ENCODE measurements at regions not wholly inside any gene's neighbourhood (a gene's known extent, or its start where the extent isn't known, plus 50 kb on each side); places are given as distances from the start of the nearest gene placed in this dataset.
"Not testable (repeated sequence)": the region's sequence is repeated elsewhere in the genome, so short reads cannot be mapped to it uniquely, and the experiment has no call there.

DNA sequence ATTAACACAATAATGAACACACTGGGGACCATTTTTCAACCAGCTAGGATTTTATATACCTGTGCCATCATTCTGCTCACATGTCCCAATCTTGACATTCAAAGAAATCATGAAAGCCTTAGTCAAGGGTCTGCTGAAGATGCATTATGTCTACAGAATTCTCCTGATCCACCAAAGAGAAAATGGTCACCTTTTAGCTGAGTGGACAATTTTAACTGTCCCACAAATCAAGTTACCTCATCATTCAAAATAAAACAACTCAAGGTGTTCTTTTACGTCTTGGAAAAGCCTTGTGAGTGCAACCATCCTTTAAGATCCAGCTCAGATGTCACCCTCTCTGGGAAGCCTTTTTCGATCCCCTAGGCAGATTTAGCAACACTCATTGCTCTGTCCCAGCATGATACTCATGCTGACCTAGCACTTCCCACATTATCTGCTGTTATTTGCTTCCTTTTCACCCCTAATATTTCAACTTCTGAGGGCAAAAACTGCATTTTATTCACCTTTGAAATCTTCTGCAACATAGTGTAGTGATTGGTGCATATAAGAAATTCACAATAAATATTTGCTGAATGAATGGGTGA lies 80.1 kb downstream of the LMO4 start:
- Mint-ChIP-seq H3K36me3 (ENCODE audit: insufficient read depth, unreplicated experiment) (no peaks in the 10 kb centered on the region), H3K4me1 (ENCODE audit: insufficient read depth, unreplicated experiment) (peaks cover 8% of the 10 kb centered on the region), H3K27ac (ENCODE audit: low read depth, unreplicated experiment) (no peak overlapping the region), H3K27me3 (ENCODE audit: insufficient read depth, unreplicated experiment) (no peaks in the 10 kb centered on the region), H3K9me3 (ENCODE audit: unreplicated experiment) (no peaks in the 10 kb centered on the region), H3K4me3 (ENCODE audit: unreplicated experiment) (no peak overlapping the region)
- POLR2A ChIA-PET, result interaction anchor here (0.6 to 1.9 kb wide), 3 partner anchors 31 to 81 kb away, joined by 3 to 4 read pairs (median 4); partner anchors contain the start of gene LMO4
- CTCF ChIA-PET, result interaction anchor here (1.5 kb wide), 1 partner anchor 9 kb away, joined by 5 read pairs; no protein-coding TSS in a partner anchor
- TF ChIP-seq, protein P1, sequence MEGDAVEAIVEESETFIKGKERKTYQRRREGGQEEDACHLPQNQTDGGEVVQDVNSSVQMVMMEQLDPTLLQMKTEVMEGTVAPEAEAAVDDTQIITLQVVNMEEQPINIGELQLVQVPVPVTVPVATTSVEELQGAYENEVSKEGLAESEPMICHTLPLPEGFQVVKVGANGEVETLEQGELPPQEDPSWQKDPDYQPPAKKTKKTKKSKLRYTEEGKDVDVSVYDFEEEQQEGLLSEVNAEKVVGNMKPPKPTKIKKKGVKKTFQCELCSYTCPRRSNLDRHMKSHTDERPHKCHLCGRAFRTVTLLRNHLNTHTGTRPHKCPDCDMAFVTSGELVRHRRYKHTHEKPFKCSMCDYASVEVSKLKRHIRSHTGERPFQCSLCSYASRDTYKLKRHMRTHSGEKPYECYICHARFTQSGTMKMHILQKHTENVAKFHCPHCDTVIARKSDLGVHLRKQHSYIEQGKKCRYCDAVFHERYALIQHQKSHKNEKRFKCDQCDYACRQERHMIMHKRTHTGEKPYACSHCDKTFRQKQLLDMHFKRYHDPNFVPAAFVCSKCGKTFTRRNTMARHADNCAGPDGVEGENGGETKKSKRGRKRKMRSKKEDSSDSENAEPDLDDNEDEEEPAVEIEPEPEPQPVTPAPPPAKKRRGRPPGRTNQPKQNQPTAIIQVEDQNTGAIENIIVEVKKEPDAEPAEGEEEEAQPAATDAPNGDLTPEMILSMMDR (IDR thresholded peaks at IDR 0.05; ENCODE audit: unreplicated experiment), result no peak
- intact Hi-C loops (cut with micrococcal nuclease), result no loop called here
- no peak for DNase-seq (ENCODE audit: unreplicated experiment)
- no TSS peak for BruUV-seq (replicated peaks)

DNA sequence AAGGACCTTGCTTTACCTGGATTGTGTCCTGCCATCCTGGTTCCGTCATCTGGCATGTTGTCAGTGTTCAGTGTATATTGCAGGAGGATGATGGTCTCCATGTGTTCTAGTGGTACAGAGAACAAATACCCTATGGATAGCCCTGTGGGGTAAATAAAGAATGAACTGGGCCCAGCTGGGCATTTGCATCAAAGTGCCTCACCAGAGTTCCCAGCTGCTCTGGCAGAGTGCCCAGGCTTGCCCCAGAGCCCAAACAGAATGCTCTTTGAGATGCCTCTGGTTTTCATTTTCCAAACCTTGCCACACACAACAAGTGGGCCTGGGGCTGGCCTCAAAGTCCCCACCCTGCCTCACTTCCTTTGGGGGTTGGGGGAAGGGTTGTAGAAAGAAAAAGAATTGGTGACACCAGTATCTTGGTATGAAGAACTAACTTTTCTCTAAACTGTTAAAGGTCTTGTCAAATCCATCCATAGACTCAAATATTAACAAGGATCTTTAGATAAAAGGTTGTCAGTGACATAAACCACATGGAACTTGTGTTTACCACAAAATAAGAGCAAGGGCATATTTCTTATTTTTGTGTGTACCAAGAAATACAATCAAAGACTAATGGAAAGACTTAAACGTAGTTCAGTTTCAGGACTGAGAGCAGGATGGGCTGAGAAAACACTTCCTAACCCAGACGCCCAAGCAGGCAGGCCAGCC lies 82.2 kb downstream of the LMO4 start:
- Mint-ChIP-seq H3K4me1 (ENCODE audit: insufficient read depth, unreplicated experiment) (no peaks in the 10 kb centered on the region), H3K36me3 (ENCODE audit: insufficient read depth, unreplicated experiment) (no peaks in the 10 kb centered on the region), H3K27me3 (ENCODE audit: insufficient read depth, unreplicated experiment) (no peaks in the 10 kb centered on the region), H3K4me3 (ENCODE audit: unreplicated experiment) (no peak overlapping the region), H3K9me3 (ENCODE audit: unreplicated experiment) (no peaks in the 10 kb centered on the region), H3K27ac (ENCODE audit: low read depth, unreplicated experiment) (no peak overlapping the region)
- peak; percentile 21 for DNase-seq (ENCODE audit: unreplicated experiment)
- intact Hi-C loops (cut with micrococcal nuclease), result no loop called here
- POLR2A ChIA-PET, result interaction anchor here (0.8 to 1.9 kb wide), 2 partner anchors 10 to 83 kb away, joined by 3 to 4 read pairs; partner anchors contain the start of gene LMO4
- CTCF ChIA-PET, result no interaction called here
- no TSS peak for BruUV-seq (replicated peaks)
- TF ChIP-seq, protein P1 (IDR thresholded peaks at IDR 0.05; ENCODE audit: unreplicated experiment), result no peak

DNA sequence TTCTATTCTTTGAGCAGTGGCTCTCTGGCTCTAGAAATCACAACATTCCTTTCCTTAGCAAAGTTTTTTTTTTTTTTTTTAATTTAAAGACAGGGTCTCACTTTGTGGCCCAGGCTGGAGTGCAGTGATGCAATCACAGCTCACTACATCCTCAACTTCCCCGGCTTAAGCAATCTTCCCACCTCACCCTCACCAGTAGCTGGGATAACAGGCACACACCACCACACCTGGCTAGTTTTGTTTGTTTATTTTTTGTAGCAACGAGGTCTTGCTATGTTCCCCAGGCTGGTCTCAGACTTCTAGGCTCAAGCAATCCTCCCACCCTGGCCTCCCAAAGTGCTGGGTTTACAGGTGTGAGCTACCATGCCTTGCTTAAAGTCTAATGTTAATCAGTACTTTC lies 85.2 kb downstream of the LMO4 start:
- H3K36me3 Mint-ChIP-seq (ENCODE audit: insufficient read depth, unreplicated experiment); H3K27me3 Mint-ChIP-seq (ENCODE audit: insufficient read depth, unreplicated experiment); BruUV-seq (replicated peaks); POLR2A ChIA-PET; H3K4me1 Mint-ChIP-seq (ENCODE audit: insufficient read depth, unreplicated experiment); H3K27ac Mint-ChIP-seq (ENCODE audit: low read depth, unreplicated experiment); H3K4me3 Mint-ChIP-seq (ENCODE audit: unreplicated experiment); H3K9me3 Mint-ChIP-seq (ENCODE audit: unreplicated experiment); intact Hi-C loops (cut with micrococcal nuclease): not testable (repeated sequence)
- peak; percentile 14 for DNase-seq (ENCODE audit: unreplicated experiment)
- CTCF ChIA-PET, result interaction anchor here (0.7 kb wide), 1 partner anchor 538 kb away, joined by 4 read pairs; no protein-coding TSS in a partner anchor

DNA sequence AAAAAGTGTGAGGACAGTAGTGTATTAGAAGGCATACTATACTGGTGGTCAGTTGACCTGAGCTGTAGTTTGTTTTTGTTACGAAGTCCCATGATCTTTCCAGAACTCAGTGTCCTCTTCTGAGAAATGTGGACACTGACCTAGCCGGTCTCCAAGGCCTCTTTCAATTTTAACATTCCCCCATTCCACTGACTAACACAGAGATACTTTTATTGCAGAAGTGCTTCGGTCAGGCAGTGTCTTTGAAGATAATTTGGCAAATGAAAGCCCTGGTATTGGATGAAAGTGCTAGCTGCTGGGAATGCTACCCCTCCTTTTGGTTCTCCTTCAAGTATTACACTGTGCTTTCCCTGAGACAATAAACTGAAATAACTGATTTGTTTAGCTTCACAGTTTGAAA lies 89.4 kb downstream of the LMO4 start:
- no TSS peak for BruUV-seq (replicated peaks)
- Mint-ChIP-seq H3K36me3 (ENCODE audit: insufficient read depth, unreplicated experiment) (peaks cover 4% of the 10 kb centered on the region), H3K9me3 (ENCODE audit: unreplicated experiment) (peaks cover 7% of the 10 kb centered on the region), H3K27me3 (ENCODE audit: insufficient read depth, unreplicated experiment) (no peaks in the 10 kb centered on the region), H3K4me1 (ENCODE audit: insufficient read depth, unreplicated experiment) (peaks cover 5% of the 10 kb centered on the region), H3K4me3 (ENCODE audit: unreplicated experiment) (no peak overlapping the region), H3K27ac (ENCODE audit: low read depth, unreplicated experiment) (no peak overlapping the region)
- no peak for DNase-seq (ENCODE audit: unreplicated experiment)
- POLR2A ChIA-PET, result no interaction called here
- intact Hi-C loops (cut with micrococcal nuclease), result no loop called here
- CTCF ChIA-PET, result no interaction called here
- TF ChIP-seq, protein P1 (IDR thresholded peaks at IDR 0.05; ENCODE audit: unreplicated experiment), result no peak

Measured in MCF 10A (cell line).